UCSD-AML1 (cell line): ENCODE measurements at regions not wholly inside any gene's neighbourhood (a gene's known extent, or its start where the extent isn't known, plus 50 kb on each side); places are given as distances from the start of the nearest gene placed in this dataset.
A peak's percentile ranks its signal among the peaks of the same experiment; 100 is the strongest.

Experiments
- DNase-seq: peaks from one replicate; lab custom pipeline; 2025; ENCODE audit not compliant: unreplicated experiment; lab: John Stamatoyannopoulos, UW

GRCh38 chr7:155178096-155178495, 108.0 kb downstream of the HTR5A start:
- no peak for DNase-seq

GRCh38 chr7:155181768-155182167, 111.6 kb downstream of the HTR5A start:
- no peak for DNase-seq

GRCh38 chr7:155182406-155182970, 112.4 kb downstream of the HTR5A start:
- no peak for DNase-seq

- no peak for DNase-seq
These were observed 113.5 kb downstream of the HTR5A start for GRCh38 chr7:155183655-155184054.

- DNase-seq, result no peak
These were observed 112.8 kb upstream of the INSIG1 start for GRCh38 chr7:155184923-155185322.

GRCh38 chr7:155187061-155187785, 110.5 kb upstream of the INSIG1 start:
- DNase-seq, result no peak

- no peak for DNase-seq
These were observed 109.3 kb upstream of the INSIG1 start for GRCh38 chr7:155188357-155188756.

GRCh38 chr7:155188821-155189581, 108.7 kb upstream of the INSIG1 start:
- DNase-seq, result no peak

- DNase-seq, result no peak
These were observed 108.1 kb upstream of the INSIG1 start for GRCh38 chr7:155189590-155189989.

GRCh38 chr7:155190688-155191087, 107.0 kb upstream of the INSIG1 start:
- peak; percentile 16 for DNase-seq

GRCh38 chr7:155191137-155191536, 106.5 kb upstream of the INSIG1 start:
- no peak for DNase-seq

GRCh38 chr7:155191901-155192478, 105.7 kb upstream of the INSIG1 start:
- no peak for DNase-seq

GRCh38 chr7:155192961-155193640, 104.6 kb upstream of the INSIG1 start:
- no peak for DNase-seq

- DNase-seq, result no peak
These were observed 104.0 kb upstream of the INSIG1 start for GRCh38 chr7:155193716-155194115.

GRCh38 chr7:155194382-155195140, 103.1 kb upstream of the INSIG1 start:
- no peak for DNase-seq

GRCh38 chr7:155195939-155196523, 101.6 kb upstream of the INSIG1 start:
- no peak for DNase-seq

GRCh38 chr7:155198196-155198892, 99.3 kb upstream of the INSIG1 start:
- no peak for DNase-seq

GRCh38 chr7:155198901-155199845, 98.5 kb upstream of the INSIG1 start:
- DNase-seq, result no peak
